ENCODE measurements at regions not wholly inside any gene's neighbourhood (a gene's known extent, or its start where the extent isn't known, plus 50 kb on each side); places are given as distances from the start of the nearest gene placed in this dataset.

DNA sequence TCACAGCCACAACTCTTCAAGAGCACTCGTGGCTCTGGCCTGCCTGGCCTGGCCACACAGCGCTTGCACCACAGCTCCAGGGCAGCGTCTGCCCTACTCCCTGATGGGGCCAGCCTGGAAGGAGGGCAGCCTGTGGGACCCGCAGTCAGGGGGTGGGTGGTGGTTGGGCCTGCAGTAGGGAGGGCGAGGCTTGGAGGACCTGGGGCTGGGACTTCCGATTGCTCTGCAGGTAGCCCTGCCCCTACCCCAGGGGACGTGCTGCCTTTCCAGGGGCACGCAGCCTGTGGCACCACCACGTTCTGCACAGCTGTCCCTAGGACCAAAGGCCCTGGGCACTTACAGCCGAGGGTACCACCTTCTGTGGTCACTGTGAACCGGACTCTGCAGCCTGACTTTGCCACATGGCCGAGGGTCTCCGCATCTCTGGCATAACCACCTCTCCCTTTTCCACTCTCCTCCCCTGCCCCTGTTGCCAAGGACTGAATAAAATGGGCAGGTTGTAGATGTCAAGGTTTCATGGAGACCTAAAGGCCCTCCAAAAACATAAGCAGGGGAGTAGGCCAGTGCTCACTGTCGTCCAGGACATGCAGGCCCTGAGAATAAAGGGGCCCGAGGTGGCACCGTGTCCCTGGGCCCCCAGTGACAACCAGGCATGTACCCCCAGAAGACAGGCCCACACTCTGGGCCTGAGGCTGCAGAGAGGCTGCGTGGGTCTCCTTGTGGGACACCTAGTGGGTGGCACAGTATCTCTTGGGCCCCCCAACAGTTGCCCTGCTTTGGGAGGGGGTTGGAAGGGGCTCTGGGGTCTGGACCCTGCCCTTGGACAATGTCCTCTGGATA is 87.3 kb downstream of the INHBB start:
- TF ChIP-seq CTCF (IDR thresholded peaks at IDR 0.05) = no peak
- no peak for TF ChIP-seq EZH2 (IDR thresholded peaks at IDR 0.05; ENCODE audit: borderline replicate concordance, insufficient read depth, low read depth, low read length, poor library complexity, severe bottlenecking)

Measured in B cell (primary cell).